ENCODE measurements at regions not wholly inside any gene's neighbourhood (a gene's known extent, or its start where the extent isn't known, plus 50 kb on each side); places are given as distances from the start of the nearest gene placed in this dataset.

- DNase-seq, result no peak
Observed at GRCh38 chr7:155999631-156000489, 187.6 kb upstream of the SHH start.

DNA sequence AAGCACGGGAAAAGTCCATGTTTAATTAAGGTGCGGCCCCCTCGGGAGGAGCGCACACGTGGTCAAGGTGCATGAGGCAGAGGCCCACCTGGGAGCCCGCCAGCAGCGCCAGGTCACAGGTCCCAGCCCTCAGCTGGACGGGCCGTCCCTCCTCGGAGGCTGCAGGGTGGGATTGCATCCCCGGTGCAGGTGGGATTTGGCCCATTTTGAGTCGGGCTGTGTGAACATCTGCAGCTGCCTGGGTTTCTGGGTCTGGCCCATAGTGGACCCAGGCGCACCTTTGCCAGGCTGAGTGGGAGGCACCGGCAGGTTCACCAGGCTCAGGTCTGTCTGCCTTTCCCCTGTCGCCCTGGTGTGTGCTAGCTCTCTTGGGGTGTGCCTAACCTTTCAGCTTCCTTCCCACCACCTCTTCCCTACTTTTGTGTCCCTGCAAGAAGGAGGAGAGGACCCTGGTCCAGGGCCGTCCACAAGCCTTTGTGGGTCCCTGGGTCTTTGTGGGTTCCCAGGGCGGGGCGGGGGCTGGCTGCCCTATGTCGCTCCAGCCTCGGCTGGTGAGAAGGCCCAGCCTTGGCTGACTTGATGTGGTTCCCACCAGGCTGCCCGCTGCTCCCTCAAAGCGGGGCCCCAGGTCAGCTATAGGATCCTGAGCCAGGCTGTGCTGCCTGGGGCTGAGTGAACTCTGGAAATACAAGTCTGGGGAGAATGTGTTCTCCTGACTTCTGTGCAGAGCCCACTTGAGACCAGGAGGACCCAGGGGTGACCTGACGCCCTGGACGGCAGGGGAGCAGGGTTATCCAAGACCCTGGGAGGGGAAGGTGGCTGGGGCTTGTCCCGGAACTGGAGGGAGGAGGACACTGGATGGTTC lies 186.7 kb upstream of the SHH start:
- no peak for DNase-seq

- DNase-seq, result no peak
Observed at GRCh38 chr7:155998328-155998691, 186.0 kb upstream of the SHH start.

- DNase-seq, result no peak
Observed at GRCh38 chr7:155997431-155998327, 185.4 kb upstream of the SHH start.

- DNase-seq, result no peak
Observed at GRCh38 chr7:155996718-155997280, 184.5 kb upstream of the SHH start.

- no peak for DNase-seq
Observed at GRCh38 chr7:155995183-155995612, 182.9 kb upstream of the SHH start.

GRCh38 chr7:155994279-155994811 lies 182.1 kb upstream of the SHH start:
- no peak for DNase-seq

GRCh38 chr7:155993420-155994278 lies 181.4 kb upstream of the SHH start:
- DNase-seq, result no peak

- no peak for DNase-seq
Observed at GRCh38 chr7:155992974-155993373, 180.7 kb upstream of the SHH start.

DNA sequence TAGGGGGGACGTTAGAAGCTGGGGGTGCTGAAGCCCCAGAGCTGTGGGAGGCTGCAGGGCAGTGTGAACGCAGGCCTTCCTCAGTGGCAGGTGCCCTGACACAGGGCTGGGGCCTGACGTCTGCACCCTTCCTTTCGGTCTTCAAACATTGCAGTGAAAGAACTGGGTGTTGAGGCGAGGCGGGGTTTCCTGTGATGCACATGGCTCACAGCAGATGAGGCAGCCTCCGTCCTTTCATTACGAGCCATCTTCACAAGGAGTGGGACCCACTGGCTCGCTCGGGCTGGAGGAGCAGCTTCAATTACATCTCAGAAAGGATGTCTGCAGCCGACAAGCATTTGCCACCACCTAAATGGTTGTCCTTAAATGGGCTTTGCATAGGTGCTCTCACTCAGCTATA lies 180.3 kb upstream of the SHH start:
- DNase-seq, result no peak

GRCh38 chr7:155992107-155992506 lies 179.8 kb upstream of the SHH start:
- no peak for DNase-seq

- no peak for DNase-seq
Observed at GRCh38 chr7:155991470-155991869, 179.2 kb upstream of the SHH start.

DNA sequence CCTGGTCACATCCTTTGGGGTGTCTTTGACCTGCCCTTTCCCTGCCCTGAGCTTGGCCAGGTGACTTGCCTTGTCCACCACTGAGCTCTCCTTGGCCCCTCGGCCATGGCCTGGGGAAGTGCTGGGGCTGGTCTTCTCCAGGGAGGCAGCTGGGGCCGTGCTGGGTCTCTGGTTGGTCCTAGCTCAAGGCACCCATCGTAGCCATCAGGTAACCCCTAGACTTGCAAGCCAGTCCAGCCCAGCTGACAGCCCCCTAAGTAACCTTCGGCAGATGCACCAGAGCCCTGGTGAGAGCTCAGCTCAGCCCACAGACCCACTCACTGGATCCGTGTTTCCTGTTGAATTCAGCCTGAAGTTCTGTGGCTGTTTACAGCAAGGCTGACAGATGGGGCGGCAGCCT lies 176.2 kb upstream of the SHH start:
- no peak for DNase-seq

DNA sequence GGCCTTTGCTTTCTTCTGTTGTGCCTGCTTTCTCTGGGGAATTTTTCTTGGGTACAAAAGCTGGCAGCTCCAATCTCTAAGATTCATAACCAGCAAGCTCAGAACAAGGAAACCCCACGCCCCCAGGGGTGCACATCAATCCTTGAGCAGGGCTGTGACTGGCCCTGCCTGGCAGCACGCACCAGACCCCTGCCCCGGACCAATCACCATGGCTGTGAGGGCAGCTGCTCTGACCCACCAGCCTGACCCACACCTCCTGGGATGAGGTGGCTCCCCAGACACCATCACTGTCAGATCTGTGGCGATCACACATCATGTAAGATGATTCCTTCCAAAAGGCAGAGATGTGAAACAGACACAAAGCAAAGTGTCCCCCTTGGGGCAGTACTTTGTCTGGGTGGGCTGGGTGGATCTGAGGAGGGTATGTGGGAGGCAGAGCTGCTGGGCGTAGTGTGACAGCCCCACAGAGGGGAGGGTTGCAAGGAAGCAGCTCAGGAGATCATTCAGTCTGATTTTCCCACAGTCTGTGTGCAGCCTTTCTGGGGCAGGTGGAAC lies 175.5 kb upstream of the SHH start:
- no peak for DNase-seq

DNA sequence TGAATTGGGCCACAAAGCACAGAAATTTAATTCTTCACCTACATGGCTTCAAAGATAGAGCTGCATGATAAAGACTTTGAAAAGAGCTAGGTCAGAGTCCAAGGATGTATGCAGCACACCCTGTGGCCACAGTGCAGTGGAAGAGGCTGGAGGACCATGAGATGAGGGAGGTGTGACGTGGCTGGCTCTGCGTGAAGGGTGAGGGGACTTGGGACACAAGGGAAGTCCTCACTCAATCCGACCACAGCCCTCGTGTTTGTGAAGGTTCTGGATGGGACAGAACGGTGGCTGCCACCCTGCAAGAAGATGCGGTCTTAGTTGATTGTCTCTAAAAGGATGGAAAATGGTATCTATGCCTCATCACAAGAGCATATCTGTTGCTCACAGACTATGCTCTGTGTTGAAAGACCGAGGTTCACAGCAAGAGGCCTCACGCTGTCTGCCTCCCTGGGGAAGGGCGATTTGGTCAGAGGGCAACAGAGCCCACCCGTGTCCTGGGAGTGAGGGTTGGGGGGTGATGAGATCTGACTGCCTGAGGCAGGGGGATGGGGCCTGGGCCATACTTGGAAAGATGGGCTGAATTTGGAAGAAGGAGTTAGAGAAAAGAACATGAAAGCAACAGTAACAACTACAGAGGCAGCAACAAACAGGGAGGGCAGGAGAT lies 174.4 kb upstream of the SHH start:
- DNase-seq, result no peak

GRCh38 chr7:155985518-155986250 lies 173.4 kb upstream of the SHH start:
- DNase-seq, result no peak

- DNase-seq, result no peak
Observed at GRCh38 chr7:155984609-155985405, 172.5 kb upstream of the SHH start.

DNA sequence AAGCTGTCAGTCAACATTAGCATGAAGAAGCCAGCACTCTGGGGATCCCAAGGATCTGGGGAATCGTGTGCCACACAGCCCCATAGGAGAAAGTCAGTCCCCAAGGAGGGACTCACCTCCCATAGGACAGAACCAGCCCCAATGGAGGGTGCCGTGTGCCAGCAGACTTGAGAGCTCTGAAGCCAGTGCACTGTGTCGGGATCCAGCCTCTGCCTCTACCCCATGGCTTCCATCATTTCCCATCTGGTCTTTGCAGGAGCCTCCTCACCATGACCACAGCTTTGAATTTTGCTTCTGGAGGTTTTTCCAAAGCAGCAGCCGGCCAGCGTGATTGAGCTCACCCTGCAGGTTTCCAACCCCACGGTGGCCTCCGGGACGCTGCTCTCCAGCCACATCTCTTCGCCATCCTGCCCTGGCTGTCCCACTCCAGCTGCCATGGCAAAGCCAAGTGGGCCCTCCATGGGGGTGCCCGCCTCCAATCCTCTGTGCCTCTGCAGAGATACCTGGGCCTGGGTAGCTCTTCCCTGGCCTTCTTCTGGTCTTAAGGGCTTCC lies 171.8 kb upstream of the SHH start:
- DNase-seq, result no peak
